IPS-15b (cell line): ENCODE measurements at regions not wholly inside any gene's neighbourhood (a gene's known extent, or its start where the extent isn't known, plus 50 kb on each side); places are given as distances from the start of the nearest gene placed in this dataset.
"Not testable (repeated sequence)": the region's sequence is repeated elsewhere in the genome, so short reads cannot be mapped to it uniquely, and the experiment has no call there.

Experiments used
- H3K27me3 ChIP-seq: one replicate; pipeline ENCODE4 v1.6.1; 2013; ENCODE audit warnings: low read length; ENCODE audit not compliant: control insufficient read depth, insufficient read depth
- H3K36me3 ChIP-seq: one replicate; pipeline ENCODE4 v1.6.1; 2013; ENCODE audit warnings: low read length; ENCODE audit not compliant: control insufficient read depth, insufficient read depth
- H3K4me1 ChIP-seq: one replicate; pipeline ENCODE4 v1.6.1; 2013; ENCODE audit warnings: mild to moderate bottlenecking, low read length; ENCODE audit not compliant: control insufficient read depth, insufficient read depth
- H3K4me3 ChIP-seq: one replicate; pipeline ENCODE4 v1.5.1; 2013; ENCODE audit warnings: low read depth, low read length
- H3K9ac ChIP-seq: one replicate; pipeline ENCODE4 v1.6.1; 2013; ENCODE audit warnings: low read depth, mild to moderate bottlenecking, low read length
- H3K9me3 ChIP-seq: one replicate; pipeline ENCODE4 v1.6.1; 2013; ENCODE audit warnings: mild to moderate bottlenecking, low read length; ENCODE audit not compliant: control insufficient read depth, insufficient read depth

- Histone ChIP-seq H3K36me3 (no peaks in the 10 kb centered on the region), H3K27me3 (no peaks in the 10 kb centered on the region), H3K4me1 (no peaks in the 10 kb centered on the region), H3K4me3 (no peak overlapping the region), H3K9me3 (peaks cover 25% of the 10 kb centered on the region), H3K9ac (no peak overlapping the region)
These were observed 722.2 kb downstream of the TMEM121 start for GRCh38 chr14:106248321-106249192.

GRCh38 chr14:106253995-106254394 is 727.6 kb downstream of the TMEM121 start:
- H3K9ac ChIP-seq, H3K4me1 ChIP-seq, H3K27me3 ChIP-seq, H3K4me3 ChIP-seq, H3K36me3 ChIP-seq: not testable (repeated sequence)
- peaks cover 30% of the 10 kb centered on the region for H3K9me3 ChIP-seq

DNA sequence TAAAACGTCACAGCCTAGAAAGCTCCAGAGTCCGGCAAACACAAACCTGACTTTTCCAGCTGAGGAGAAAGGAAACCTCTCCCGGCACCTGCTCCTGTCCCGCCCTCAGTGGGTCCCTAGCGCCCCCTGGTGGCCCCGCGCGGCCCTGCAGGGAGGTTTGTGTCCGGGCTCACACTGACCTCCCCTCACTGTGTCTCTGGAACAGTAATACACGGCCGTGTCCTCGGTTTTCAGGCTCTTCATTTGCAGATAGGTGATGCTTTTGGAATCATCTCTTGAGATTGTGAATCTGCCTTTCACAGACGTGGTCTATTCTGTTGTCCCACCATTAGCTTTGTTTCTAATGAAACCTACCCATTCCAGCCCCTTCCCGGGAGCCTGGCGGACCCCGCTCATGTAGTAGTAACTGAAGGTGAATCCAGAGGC is 731.2 kb downstream of the TMEM121 start:
- not testable (repeated sequence) for H3K27me3 ChIP-seq, H3K9ac ChIP-seq
- H3K9me3 ChIP-seq, result peaks cover 23% of the 10 kb centered on the region

GRCh38 chr14:106268013-106268727 is 741.8 kb downstream of the TMEM121 start:
- H3K4me1 ChIP-seq, result no peaks in the 10 kb centered on the region
- no peaks in the 10 kb centered on the region for H3K27me3 ChIP-seq
- no peaks in the 10 kb centered on the region for H3K36me3 ChIP-seq
- no peak overlapping the region for H3K4me3 ChIP-seq
- H3K9ac ChIP-seq, result no peak overlapping the region
- peaks cover 43% of the 10 kb centered on the region for H3K9me3 ChIP-seq

More for the DNA sequence above, 731.2 kb downstream of the TMEM121 start:
- H3K36me3 ChIP-seq, H3K4me3 ChIP-seq, H3K4me1 ChIP-seq: not testable (repeated sequence)

DNA sequence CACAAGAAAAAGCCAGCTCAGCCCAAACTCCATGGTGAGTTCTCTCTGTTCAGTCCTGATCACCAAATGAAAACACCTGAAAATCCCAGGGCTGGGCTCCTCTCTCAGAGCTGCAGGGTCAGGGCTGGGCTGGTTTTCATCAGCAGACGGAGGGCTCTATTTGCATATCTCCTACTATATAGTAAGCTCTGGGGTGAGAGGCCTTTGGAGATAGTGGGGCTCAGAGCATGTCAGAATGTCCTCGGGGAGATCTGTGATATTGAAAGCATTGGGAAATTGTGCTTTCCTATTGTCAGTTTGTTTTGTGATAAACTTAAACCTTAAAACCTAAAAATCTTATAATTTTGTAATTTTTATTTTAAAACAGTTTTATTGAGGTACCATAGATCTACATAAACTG is 742.6 kb downstream of the TMEM121 start:
- Histone ChIP-seq H3K9me3 (peaks cover 35% of the 10 kb centered on the region), H3K27me3 (no peaks in the 10 kb centered on the region)

DNA sequence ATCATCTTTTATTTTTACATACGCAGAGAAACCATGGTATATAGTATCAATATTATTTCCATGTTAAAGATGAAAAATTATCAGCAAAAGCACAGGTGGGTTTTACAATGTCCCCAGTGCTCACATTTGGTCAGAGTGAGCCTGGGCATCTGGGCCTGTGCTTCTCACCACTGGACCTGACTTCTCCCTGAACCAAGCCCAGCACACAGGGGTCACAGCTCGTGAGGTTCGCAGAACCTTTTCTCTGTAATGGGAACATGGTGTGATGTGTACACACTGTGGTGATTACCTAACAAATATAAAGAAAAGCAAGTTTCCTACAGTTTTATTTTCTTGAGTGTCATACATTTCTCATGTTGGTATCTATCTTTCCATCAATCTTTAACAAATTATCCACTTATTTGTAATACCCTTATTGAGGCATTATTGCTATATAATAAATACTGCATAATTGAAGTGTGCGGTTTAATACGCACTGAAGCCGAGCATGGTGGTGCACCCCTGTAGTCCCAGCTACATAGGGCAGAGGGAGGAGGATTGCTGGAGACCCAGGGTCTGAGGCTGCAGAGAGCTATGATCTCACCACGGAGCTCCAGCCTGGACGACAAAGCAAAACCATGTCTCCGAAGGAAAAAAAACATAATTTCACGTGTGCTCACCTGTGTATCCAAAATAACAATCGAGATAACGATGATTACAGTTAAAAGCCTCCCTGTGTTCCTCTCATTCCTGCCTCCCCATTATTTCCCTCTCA is 743.2 kb downstream of the TMEM121 start:
- no peaks in the 10 kb centered on the region for H3K4me1 ChIP-seq
- no peaks in the 10 kb centered on the region for H3K36me3 ChIP-seq
- no peak overlapping the region for H3K4me3 ChIP-seq
- H3K9ac ChIP-seq, result no peak overlapping the region
- H3K9me3 ChIP-seq, result peaks cover 29% of the 10 kb centered on the region
- H3K27me3 ChIP-seq, result no peaks in the 10 kb centered on the region

More for the DNA sequence above, 742.6 kb downstream of the TMEM121 start:
- H3K9ac ChIP-seq, result no peak overlapping the region
- H3K4me1 ChIP-seq, result no peaks in the 10 kb centered on the region
- H3K4me3 ChIP-seq, result no peak overlapping the region
- H3K36me3 ChIP-seq, result no peaks in the 10 kb centered on the region

DNA sequence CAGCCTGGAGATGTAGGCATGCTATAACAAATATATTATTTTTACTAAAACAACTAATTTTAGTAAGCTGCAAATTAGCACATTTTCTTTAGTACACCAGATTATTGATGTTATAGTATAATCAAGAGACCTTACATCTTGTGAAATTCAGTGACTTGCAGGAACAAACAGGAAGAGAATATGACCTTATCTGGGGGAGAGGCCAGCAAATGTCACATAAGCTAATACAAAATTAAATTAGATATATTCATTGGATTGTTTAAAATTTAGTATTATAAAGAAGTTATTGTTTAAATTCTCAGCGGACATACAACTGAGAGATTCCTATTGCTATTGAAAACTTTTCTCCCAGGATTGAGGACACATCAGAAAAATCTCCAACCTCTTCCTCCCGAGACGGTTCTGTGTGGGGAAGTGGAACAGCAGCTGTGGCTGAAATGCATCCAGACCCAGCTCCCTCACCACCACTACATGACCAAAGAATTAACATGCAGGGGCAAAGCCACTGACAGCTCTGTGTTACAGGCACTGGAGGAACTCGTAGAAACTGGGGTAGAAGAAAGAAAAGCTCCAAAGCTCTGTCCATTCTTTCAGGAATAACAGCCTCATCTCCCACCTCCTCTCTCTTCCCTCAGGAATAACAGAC is 744.2 kb downstream of the TMEM121 start:
- H3K4me3 ChIP-seq, H3K27me3 ChIP-seq, H3K9ac ChIP-seq, H3K36me3 ChIP-seq, H3K4me1 ChIP-seq: not testable (repeated sequence)
- H3K9me3 ChIP-seq, result peaks cover 28% of the 10 kb centered on the region

DNA sequence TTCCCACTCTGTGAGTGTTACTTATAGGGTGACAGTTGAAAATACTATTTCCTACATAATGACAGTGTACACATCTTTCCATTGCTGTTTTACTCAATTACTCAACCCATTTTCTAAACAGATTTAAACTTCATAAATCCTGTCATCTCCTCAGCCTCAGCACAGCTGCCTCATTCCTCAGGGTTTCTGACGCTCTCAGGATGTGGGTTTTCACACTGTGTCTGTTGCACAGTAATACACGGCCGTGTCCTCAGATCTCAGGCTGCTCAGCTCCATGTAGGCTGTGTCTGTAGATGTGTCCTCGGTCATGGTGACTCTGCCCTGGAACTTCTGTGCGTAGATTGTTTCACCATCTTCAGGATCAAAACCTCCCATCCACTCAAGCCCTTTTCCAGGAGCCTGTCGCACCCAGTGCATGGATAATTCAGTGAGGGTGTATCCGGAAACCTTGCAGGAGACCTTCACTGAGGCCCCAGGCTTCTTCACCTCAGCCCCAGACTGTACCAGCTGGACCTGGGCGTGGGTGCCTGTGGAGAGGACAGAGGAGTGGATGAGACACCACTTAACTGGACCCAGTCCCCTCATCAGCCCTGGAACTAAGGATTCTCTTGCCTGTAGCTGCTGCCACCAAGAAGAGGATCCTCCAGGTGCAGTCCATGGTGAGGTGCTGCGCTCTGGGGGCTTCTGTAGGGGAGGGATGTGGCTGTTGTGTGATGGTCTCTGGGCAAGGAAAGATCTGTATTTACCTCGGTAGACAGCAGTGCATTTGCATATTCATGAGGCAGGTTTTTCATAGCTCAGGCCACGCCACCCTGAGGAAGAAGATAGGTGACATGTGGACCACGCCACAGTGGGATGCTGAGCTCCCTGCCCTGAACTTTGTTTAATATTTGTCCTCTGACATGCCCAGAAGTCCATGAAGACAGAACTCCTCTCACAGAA is 750.2 kb downstream of the TMEM121 start:
- Histone ChIP-seq H3K27me3 (no peaks in the 10 kb centered on the region), H3K36me3 (no peaks in the 10 kb centered on the region), H3K9me3 (peaks cover 3% of the 10 kb centered on the region), H3K4me3 (no peak overlapping the region), H3K9ac (no peak overlapping the region), H3K4me1 (no peaks in the 10 kb centered on the region)

DNA sequence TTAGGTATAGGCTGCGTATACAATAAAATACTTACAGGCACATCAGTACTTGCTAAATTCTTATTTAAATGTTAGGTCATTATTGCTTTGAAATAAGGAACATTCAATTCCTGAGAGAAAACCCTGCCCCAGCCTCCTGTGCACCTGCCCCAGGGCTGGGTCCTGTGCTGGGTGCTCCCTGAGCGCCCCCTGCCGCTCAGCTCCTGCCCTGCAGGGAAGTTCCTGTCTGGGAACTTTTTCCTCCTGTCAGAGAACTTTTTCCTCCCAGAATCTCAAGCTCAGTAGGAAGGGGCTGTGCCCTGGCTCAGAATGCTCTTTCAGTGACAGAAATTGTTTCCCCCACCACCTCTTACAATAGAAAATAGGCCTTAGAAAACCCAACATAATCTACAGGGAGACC is 751.1 kb downstream of the TMEM121 start:
- no peak overlapping the region for H3K9ac ChIP-seq
- peaks cover 3% of the 10 kb centered on the region for H3K9me3 ChIP-seq
- H3K4me3 ChIP-seq, result no peak overlapping the region
- no peaks in the 10 kb centered on the region for H3K4me1 ChIP-seq
- no peaks in the 10 kb centered on the region for H3K27me3 ChIP-seq
- no peaks in the 10 kb centered on the region for H3K36me3 ChIP-seq

- no peaks in the 10 kb centered on the region for H3K27me3 ChIP-seq
- no peaks in the 10 kb centered on the region for H3K4me1 ChIP-seq
- no peak overlapping the region for H3K4me3 ChIP-seq
- no peaks in the 10 kb centered on the region for H3K9me3 ChIP-seq
- H3K9ac ChIP-seq, result no peak overlapping the region
- H3K36me3 ChIP-seq, result no peaks in the 10 kb centered on the region
These were observed 754.5 kb downstream of the TMEM121 start for GRCh38 chr14:106280876-106281275.
